Brain microvascular endothelial cell (primary cell): ENCODE measurements at regions not wholly inside any gene's neighbourhood (a gene's known extent, or its start where the extent isn't known, plus 50 kb on each side); places are given as distances from the start of the nearest gene placed in this dataset.

Experiments used
- DNase-seq: peaks from one replicate; pipeline ENCODE4 v3.0.0-alpha.2; 2020
- H3K27ac ChIP-seq: fragments of 250-450 bp; sonication (Bioruptor Pico); 2 replicates; pipeline ENCODE4 v1.5.1; 2020; ENCODE audit warnings: mild to moderate bottlenecking, moderate library complexity
- H3K27me3 ChIP-seq: fragments of 250-450 bp; sonication (Bioruptor Pico); replicated peaks from 2 replicates; pipeline ENCODE4 v1.5.1; 2020; ENCODE audit warnings: mild to moderate bottlenecking
- H3K36me3 ChIP-seq: fragments of 250-450 bp; sonication (Bioruptor Pico); replicated peaks from 2 replicates; pipeline ENCODE4 v1.5.1; 2020; ENCODE audit warnings: mild to moderate bottlenecking
- H3K4me3 ChIP-seq: 2 replicates; pipeline ENCODE4 v1.5.1; 2011; ENCODE audit warnings: low read depth, mild to moderate bottlenecking, control low read depth, low read length, moderate library complexity
- in situ Hi-C: cut with HindIII; loops from 2 replicates; pipeline ENCODE4 v1.10.0; 2017; ENCODE audit warnings: low sequenced_read_pairs, low pct_ligation_motif_present
- TF ChIP-seq, protein P1 (sequence below): IDR thresholded peaks from 2 replicates; pipeline ENCODE4 v1.5.1; 2011; ENCODE audit warnings: low read depth, mild to moderate bottlenecking, moderate library complexity, low read length, control low read depth, inconsistent platforms; ENCODE audit errors: missing control alignments

DNA sequence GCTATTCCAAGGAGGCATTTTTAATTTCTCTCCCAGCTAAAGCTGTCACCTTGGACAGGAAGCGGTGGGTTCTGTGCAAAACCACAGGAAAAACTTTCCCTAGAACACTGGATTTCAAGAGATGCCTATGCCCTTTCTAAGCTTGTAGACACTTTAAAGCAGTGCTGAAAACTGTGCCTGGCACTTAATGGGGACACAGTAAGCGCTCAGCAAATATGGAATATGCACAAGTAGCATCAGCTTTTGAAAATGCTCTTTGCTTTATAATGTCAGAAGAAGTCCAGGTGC lies 50.9 kb upstream of the TARBP1 start:
- Histone ChIP-seq H3K27ac (no peak overlapping the region), H3K36me3 (no peaks in the 10 kb centered on the region), H3K4me3 (no peak overlapping the region), H3K27me3 (no peaks in the 10 kb centered on the region)
- in situ Hi-C loops = no loop called here
- DNase-seq = no peak
- TF ChIP-seq, protein P1, sequence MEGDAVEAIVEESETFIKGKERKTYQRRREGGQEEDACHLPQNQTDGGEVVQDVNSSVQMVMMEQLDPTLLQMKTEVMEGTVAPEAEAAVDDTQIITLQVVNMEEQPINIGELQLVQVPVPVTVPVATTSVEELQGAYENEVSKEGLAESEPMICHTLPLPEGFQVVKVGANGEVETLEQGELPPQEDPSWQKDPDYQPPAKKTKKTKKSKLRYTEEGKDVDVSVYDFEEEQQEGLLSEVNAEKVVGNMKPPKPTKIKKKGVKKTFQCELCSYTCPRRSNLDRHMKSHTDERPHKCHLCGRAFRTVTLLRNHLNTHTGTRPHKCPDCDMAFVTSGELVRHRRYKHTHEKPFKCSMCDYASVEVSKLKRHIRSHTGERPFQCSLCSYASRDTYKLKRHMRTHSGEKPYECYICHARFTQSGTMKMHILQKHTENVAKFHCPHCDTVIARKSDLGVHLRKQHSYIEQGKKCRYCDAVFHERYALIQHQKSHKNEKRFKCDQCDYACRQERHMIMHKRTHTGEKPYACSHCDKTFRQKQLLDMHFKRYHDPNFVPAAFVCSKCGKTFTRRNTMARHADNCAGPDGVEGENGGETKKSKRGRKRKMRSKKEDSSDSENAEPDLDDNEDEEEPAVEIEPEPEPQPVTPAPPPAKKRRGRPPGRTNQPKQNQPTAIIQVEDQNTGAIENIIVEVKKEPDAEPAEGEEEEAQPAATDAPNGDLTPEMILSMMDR = no peak

DNA sequence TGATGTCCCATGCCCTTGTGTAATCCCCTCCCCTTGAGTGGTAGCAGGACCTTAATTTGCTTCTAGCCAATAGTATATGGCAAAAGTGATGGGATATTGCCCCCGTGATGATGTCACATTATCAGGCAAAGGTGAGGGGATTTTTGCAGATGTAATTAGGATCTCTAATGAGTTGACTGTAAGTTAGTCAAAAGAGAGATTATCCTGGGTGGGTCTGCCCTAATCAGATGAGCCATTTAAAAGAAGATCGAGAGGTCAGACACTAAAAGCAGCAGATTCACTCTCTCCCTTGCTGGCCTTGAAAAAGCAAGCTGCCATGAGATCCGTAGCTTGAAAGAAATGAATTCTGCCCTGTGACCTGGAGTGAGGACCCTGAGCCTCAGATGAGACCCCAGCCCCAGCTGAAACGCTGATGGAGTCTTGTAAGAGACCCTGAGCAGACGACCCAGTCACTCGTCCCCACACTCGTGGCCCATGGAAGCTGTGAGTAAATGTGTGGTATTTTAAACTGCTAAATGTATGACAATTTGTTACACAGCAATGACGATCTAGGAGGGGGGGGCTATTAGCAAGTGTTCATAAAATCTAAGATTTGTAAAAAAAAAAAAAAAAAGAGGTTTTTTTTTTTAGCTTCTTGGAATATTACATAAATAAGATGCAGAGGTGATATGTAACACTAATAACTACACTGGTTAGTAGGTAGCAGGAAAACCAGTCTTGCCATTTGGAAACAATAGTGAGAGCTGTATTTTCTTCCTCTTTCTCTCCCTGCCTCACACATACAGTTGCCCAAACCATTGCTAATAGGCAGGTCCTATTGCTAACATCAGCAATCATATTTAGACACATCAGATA lies 50.3 kb upstream of the TARBP1 start:
- Histone ChIP-seq H3K4me3 (no peak overlapping the region), H3K27me3 (no peaks in the 10 kb centered on the region), H3K27ac (no peak overlapping the region), H3K36me3 (no peaks in the 10 kb centered on the region)
- DNase-seq = no peak
- TF ChIP-seq, protein P1 = no peak
- in situ Hi-C loops = no loop called here
